Thoracic aorta (tissue), 2 donors: ENCODE measurements at regions not wholly inside any gene's neighbourhood (a gene's known extent, or its start where the extent isn't known, plus 50 kb on each side); places are given as distances from the start of the nearest gene placed in this dataset.

Experiments
- ATAC-seq: fragments of 150-250 bp; one replicate; pipeline ENCODE4 v1.8.0; 2017; ENCODE audit warnings: low read depth; ENCODE audit not compliant: insufficient number of reproducible peaks, low FRiP score
- DNase-seq: peaks from one replicate; pipeline ENCODE4 v3.0.0-alpha.2; 2020; ENCODE audit warnings: low spot score
- H3K27ac ChIP-seq, 2 donors: fragments of 200-600 bp; sonication (generic); 1 replicate in 1 of 2; 2 replicates in 1 of 2; pipeline ENCODE4 v1.5.1; 2016; ENCODE audit warnings: mild to moderate bottlenecking in 2 of 2, moderate library complexity in 2 of 2
- H3K27me3 ChIP-seq: fragments of 200-600 bp; sonication (generic); replicated peaks from 2 replicates; pipeline ENCODE4 v1.6.0; 2016; ENCODE audit warnings: mild to moderate bottlenecking; ENCODE audit not compliant: insufficient read depth
- H3K36me3 ChIP-seq: fragments of 200-600 bp; sonication (generic); one replicate; pipeline ENCODE4 v1.5.1; 2016
- H3K4me1 ChIP-seq, 2 donors: fragments of 200-600 bp; sonication (generic); 1 replicate in 1 of 2; 2 replicates in 1 of 2; pipeline versions ENCODE4 v1.5.1 to v1.6.0; 2016; ENCODE audit warnings: low read depth in 2 of 2, mild to moderate bottlenecking in 1 of 2; ENCODE audit not compliant: control insufficient read depth in 1 of 2
- H3K4me3 ChIP-seq: fragments of 200-600 bp; sonication (generic); 2 replicates; pipeline ENCODE4 v1.5.1; 2016; ENCODE audit warnings: mild to moderate bottlenecking
- H3K9me3 ChIP-seq: fragments of 200-600 bp; sonication (generic); 2 replicates; pipeline ENCODE4 v1.5.1; 2016
- TF ChIP-seq, protein P1 (sequence below): fragments of 200-600 bp; sonication (generic); IDR thresholded peaks from one replicate; pipeline ENCODE4 v1.5.1; 2019; ENCODE audit warnings: antibody characterized with exemption

DNA sequence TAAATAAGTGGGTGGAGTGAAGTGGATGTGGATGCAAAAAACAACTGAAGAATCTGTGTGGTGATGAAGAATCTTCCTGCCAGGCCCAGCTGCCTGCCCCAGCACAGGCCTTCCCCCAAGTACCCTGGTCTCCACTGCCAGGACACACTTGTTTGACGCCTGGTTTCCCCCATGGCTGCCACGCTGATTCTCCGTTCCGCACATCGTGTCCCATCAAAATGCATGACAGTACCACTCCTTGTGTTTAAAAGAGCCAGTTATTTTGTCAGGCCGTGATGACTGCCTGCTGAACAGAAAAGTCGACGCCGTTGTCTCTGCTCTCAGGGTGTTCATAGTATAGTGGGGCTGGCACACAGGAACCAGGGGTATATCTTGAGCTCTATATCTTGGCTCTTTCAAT, 50.3 kb upstream of the KYNU start:
- Histone ChIP-seq H3K27me3 (no peaks in the 10 kb centered on the region), H3K27ac (no peak overlapping the region), H3K4me3 (no peak overlapping the region), H3K9me3 (no peaks in the 10 kb centered on the region), H3K4me1 (no peaks in the 10 kb centered on the region), H3K36me3 (no peaks in the 10 kb centered on the region)
- ATAC-seq (no peak), DNase-seq (no peak)
- TF ChIP-seq, protein P1, sequence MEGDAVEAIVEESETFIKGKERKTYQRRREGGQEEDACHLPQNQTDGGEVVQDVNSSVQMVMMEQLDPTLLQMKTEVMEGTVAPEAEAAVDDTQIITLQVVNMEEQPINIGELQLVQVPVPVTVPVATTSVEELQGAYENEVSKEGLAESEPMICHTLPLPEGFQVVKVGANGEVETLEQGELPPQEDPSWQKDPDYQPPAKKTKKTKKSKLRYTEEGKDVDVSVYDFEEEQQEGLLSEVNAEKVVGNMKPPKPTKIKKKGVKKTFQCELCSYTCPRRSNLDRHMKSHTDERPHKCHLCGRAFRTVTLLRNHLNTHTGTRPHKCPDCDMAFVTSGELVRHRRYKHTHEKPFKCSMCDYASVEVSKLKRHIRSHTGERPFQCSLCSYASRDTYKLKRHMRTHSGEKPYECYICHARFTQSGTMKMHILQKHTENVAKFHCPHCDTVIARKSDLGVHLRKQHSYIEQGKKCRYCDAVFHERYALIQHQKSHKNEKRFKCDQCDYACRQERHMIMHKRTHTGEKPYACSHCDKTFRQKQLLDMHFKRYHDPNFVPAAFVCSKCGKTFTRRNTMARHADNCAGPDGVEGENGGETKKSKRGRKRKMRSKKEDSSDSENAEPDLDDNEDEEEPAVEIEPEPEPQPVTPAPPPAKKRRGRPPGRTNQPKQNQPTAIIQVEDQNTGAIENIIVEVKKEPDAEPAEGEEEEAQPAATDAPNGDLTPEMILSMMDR = no peak

DNA sequence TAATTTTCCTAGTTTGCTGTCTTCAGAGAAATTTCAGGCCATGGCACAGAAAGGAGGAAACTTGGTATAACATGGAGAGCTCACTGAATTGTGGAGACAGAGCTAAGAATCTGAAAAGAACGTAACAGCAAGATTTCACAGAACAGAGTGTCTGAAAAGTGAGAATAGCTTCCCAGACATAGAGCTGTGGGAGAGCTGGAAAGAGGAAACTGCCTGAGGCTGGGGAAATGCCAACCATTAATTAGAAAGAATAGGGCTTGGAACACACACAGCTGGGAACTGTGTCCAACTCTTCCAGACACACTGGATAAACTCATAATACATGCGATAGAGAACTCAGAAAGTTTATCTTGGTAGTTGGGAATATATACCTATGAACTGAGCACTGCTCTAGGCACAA, 51.6 kb upstream of the KYNU start:
- DNase-seq (no peak), ATAC-seq (no peak)
- H3K27me3 ChIP-seq = no peaks in the 10 kb centered on the region
- no peaks in the 10 kb centered on the region for H3K36me3 ChIP-seq
- H3K4me1 ChIP-seq = no peaks in the 10 kb centered on the region
- no peak overlapping the region for H3K4me3 ChIP-seq
- TF ChIP-seq, protein P1 = no peak
- H3K9me3 ChIP-seq = no peaks in the 10 kb centered on the region
- no peak overlapping the region for H3K27ac ChIP-seq

GRCh38 chr2:142824756-142825155, 52.7 kb upstream of the KYNU start:
- Histone ChIP-seq H3K27me3 (no peaks in the 10 kb centered on the region), H3K27ac (no peak overlapping the region), H3K36me3 (no peaks in the 10 kb centered on the region), H3K4me3 (no peak overlapping the region), H3K4me1 (no peaks in the 10 kb centered on the region), H3K9me3 (no peaks in the 10 kb centered on the region)
- TF ChIP-seq, protein P1 = no peak
- ATAC-seq (no peak), DNase-seq (no peak)

DNA sequence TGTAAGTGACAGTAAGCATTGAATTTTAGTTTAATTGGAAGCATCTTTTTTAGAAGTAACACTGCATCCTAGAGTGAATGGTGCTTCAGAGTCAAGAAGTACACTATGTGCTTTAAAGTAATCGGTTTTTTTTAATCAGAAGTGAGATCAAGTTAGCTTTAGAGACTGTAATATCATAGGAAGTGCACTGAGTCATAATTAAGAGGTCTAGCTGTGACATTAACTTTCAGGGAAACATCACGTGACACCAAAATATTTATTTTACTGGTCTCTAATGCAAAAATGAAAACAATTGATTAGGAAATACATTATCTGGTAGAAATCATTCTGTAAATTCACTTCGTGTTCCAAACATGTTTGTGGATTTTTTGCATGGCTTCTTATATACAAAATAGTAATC, 55.3 kb upstream of the KYNU start:
- ATAC-seq (no peak), DNase-seq (no peak)
- H3K27me3 ChIP-seq = no peaks in the 10 kb centered on the region
- no peaks in the 10 kb centered on the region for H3K36me3 ChIP-seq
- no peak overlapping the region for H3K4me3 ChIP-seq
- TF ChIP-seq, protein P1 = no peak
- H3K9me3 ChIP-seq = no peaks in the 10 kb centered on the region
- H3K27ac ChIP-seq = no peak overlapping the region
- H3K4me1 ChIP-seq = no peaks in the 10 kb centered on the region

DNA sequence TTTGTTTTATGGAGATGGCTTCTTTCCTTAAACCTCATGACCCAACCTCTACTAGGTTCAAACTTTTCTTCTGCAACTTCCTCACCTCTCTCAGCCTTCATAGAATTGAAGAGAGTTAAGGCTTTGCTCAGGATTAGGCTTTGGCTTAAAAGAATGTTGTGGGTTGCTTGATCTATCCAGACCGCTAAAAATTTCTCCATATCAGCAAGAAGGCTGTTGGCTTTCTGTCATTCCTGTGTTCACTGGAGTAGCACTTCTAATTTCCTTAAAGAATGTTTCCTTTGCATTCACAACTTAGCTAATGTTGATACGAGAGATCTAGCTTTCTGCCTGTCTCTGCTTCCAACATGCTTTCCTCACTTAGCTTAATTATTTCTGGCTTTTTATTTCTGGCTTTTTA, 58.1 kb upstream of the KYNU start:
- no peak overlapping the region for H3K27ac ChIP-seq
- DNase-seq (no peak), ATAC-seq (no peak)
- H3K9me3 ChIP-seq = no peaks in the 10 kb centered on the region
- H3K4me1 ChIP-seq = no peaks in the 10 kb centered on the region
- H3K4me3 ChIP-seq = no peak overlapping the region
- no peaks in the 10 kb centered on the region for H3K27me3 ChIP-seq
- TF ChIP-seq, protein P1 = no peak
- no peaks in the 10 kb centered on the region for H3K36me3 ChIP-seq
